ENCODE measurements at regions not wholly inside any gene's neighbourhood (a gene's known extent, or its start where the extent isn't known, plus 50 kb on each side); places are given as distances from the start of the nearest gene placed in this dataset.
"Not testable (repeated sequence)": the region's sequence is repeated elsewhere in the genome, so short reads cannot be mapped to it uniquely, and the experiment has no call there.

DNA sequence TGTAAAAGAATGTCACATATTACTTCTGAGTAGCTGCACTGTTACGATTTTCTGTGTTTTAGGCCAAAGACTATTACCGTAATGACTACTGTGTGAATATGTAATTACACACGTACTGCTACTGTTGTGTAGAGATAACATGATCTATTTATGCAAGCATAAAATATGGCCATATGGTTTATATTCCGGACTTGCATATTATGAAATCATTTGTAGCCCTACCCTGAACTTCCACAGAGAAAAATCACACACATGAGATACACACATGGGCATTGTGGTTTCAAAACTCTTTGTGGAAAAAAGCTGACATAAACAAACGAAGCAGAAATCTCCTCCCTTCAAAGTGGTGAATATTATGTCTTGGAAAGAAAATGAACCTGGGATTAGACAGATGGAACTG, 373.0 kb upstream of the ADAMTS5 start:
- Histone ChIP-seq H4K20me1 (ENCODE audit: control insufficient read depth, insufficient read depth, low read length, poor library complexity, severe bottlenecking) (no peaks in the 10 kb centered on the region), H3K4me1 (ENCODE audit: control insufficient read depth in 2 of 2, insufficient read depth in 2 of 2, low read length in 2 of 2) (no peaks in the 10 kb centered on the region), H3K9me3 (ENCODE audit: control extremely low read depth in 1 of 3, control insufficient read depth in 2 of 3, insufficient read depth in 1 of 3, low read length in 2 of 3) (peaks cover 0 to 3% (median 0%) of the 10 kb centered on the region in 3 donors), H2AFZ (ENCODE audit: insufficient read depth, low read depth, low read length, poor library complexity, severe bottlenecking) (no peak overlapping the region), H3K9ac (ENCODE audit: low read length) (no peak overlapping the region), H3K79me2 (ENCODE audit: control insufficient read depth, insufficient read depth, low read length) (no peaks in the 10 kb centered on the region), H3K4me2 (replicated peaks; ENCODE audit: low read depth, low read length, poor library complexity, severe bottlenecking) (no peak overlapping the region), H3K27ac (ENCODE audit: low read length in 2 of 2) (no peak overlapping the region), H3K27me3 (replicated peaks in 1 of 4; ENCODE audit: control extremely low read depth in 1 of 4, control insufficient read depth in 3 of 4, insufficient read depth in 4 of 4, low read length in 3 of 4) (no peaks in the 10 kb centered on the region), H3K36me3 (replicated peaks in 1 of 2; ENCODE audit: control extremely low read depth in 1 of 2, control insufficient read depth in 1 of 2, extremely low read depth in 1 of 2, insufficient read depth in 2 of 2, low read length in 1 of 2) (no peaks in the 10 kb centered on the region), H3K4me3 (ENCODE audit: control extremely low read depth in 1 of 5, extremely low read depth in 1 of 5, insufficient read depth in 1 of 5, low read depth in 2 of 5, low read length in 4 of 5) (no peak overlapping the region)
- no peak for ATAC-seq (ENCODE audit: low read depth)
- no peak overlapping the region for H3K4me3 Mint-ChIP-seq
- H3K27me3 Mint-ChIP-seq: no peaks in the 10 kb centered on the region
- ChIA-PET CTCF (no interaction called here), POLR2A (no interaction called here)
- no peak for DNase-seq
- no CpG with 5 or more reads among the region's 5 CpGs for WGBS (ENCODE audit: insufficient coverage)
- intact Hi-C loops (cut with micrococcal nuclease): no loop called here
- TF ChIP-seq, protein P1, sequence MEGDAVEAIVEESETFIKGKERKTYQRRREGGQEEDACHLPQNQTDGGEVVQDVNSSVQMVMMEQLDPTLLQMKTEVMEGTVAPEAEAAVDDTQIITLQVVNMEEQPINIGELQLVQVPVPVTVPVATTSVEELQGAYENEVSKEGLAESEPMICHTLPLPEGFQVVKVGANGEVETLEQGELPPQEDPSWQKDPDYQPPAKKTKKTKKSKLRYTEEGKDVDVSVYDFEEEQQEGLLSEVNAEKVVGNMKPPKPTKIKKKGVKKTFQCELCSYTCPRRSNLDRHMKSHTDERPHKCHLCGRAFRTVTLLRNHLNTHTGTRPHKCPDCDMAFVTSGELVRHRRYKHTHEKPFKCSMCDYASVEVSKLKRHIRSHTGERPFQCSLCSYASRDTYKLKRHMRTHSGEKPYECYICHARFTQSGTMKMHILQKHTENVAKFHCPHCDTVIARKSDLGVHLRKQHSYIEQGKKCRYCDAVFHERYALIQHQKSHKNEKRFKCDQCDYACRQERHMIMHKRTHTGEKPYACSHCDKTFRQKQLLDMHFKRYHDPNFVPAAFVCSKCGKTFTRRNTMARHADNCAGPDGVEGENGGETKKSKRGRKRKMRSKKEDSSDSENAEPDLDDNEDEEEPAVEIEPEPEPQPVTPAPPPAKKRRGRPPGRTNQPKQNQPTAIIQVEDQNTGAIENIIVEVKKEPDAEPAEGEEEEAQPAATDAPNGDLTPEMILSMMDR (IDR thresholded peaks at IDR 0.05): no peak
- no peak for TF ChIP-seq EZH2 (IDR thresholded peaks at IDR 0.05; ENCODE audit: borderline replicate concordance, insufficient read depth, low read depth, low read length, poor library complexity, severe bottlenecking)
- H3K9me3 Mint-ChIP-seq (ENCODE audit: insufficient read depth): peaks cover 7% of the 10 kb centered on the region
- H3K4me1 Mint-ChIP-seq: no peaks in the 10 kb centered on the region
- H3K27ac Mint-ChIP-seq: no peak overlapping the region

DNA sequence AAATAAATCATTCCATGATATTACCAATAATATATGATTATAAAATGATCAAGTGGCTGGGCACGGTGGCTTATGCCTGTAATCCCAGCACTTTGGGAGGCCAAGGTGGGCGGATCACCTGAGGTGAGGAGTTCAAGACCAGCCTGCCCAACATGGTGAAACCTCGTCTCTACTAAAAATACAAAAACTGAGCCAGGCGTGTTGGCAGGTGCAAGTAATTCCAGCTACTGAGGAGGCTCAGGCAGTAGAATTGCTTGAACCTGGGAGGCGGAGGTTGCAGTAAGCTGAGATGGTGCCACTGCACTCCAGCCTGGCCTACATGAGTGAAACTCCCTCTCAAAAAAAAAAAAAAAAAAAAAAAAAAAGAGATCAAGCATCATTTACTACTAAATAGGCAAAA, 371.1 kb upstream of the ADAMTS5 start:
- ATAC-seq (ENCODE audit: low read depth); H3K4me1 Mint-ChIP-seq; DNase-seq; H3K9ac ChIP-seq (ENCODE audit: low read length); H3K27ac Mint-ChIP-seq; H3K9me3 Mint-ChIP-seq (ENCODE audit: insufficient read depth); CTCF ChIA-PET; H3K36me3 ChIP-seq (replicated peaks in 1 of 2; ENCODE audit: control extremely low read depth in 1 of 2, control insufficient read depth in 1 of 2, extremely low read depth in 1 of 2, insufficient read depth in 2 of 2, low read length in 1 of 2); H3K79me2 ChIP-seq (ENCODE audit: control insufficient read depth, insufficient read depth, low read length); H3K9me3 ChIP-seq (ENCODE audit: control extremely low read depth in 1 of 3, control insufficient read depth in 2 of 3, insufficient read depth in 1 of 3, low read length in 2 of 3); H3K4me3 ChIP-seq (ENCODE audit: control extremely low read depth in 1 of 5, extremely low read depth in 1 of 5, insufficient read depth in 1 of 5, low read depth in 2 of 5, low read length in 4 of 5); H3K27ac ChIP-seq (ENCODE audit: low read length in 2 of 2); H4K20me1 ChIP-seq (ENCODE audit: control insufficient read depth, insufficient read depth, low read length, poor library complexity, severe bottlenecking); H2AFZ ChIP-seq (ENCODE audit: insufficient read depth, low read depth, low read length, poor library complexity, severe bottlenecking); H3K27me3 Mint-ChIP-seq; H3K27me3 ChIP-seq (replicated peaks in 1 of 4; ENCODE audit: control extremely low read depth in 1 of 4, control insufficient read depth in 3 of 4, insufficient read depth in 4 of 4, low read length in 3 of 4); H3K4me3 Mint-ChIP-seq; POLR2A ChIA-PET; intact Hi-C loops (cut with micrococcal nuclease); H3K4me1 ChIP-seq (ENCODE audit: control insufficient read depth in 2 of 2, insufficient read depth in 2 of 2, low read length in 2 of 2); H3K4me2 ChIP-seq (replicated peaks; ENCODE audit: low read depth, low read length, poor library complexity, severe bottlenecking): not testable (repeated sequence)
- 70% methylated on average over 2 of the region's 5 CpGs for WGBS (ENCODE audit: insufficient coverage)
